ENCODE measurements at regions not wholly inside any gene's neighbourhood (a gene's known extent, or its start where the extent isn't known, plus 50 kb on each side); places are given as distances from the start of the nearest gene placed in this dataset.

DNA sequence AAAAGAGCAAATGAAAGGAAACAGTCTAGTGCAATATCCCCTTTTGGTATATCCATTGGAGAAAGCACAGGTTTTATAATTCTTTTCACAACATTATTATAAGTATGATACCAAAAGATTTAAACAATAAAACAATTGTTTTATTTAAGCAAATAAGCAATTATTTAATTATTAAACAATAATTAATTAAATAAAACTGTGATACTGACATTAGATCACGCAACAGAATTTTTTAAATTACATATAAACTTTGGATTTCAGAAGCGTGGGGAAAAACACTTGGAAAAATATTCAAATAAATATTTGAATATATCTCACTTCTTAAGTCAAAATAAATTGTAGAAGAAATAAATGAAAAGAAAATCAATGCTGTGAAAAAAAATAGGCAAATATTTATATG, 76.2 kb upstream of the STXBP5 start:
- intact Hi-C loops (cut with micrococcal nuclease), result no loop called here
- WGBS (ENCODE audit: insufficient coverage), result no CpG with 5 or more reads among the region's 2 CpGs

DNA sequence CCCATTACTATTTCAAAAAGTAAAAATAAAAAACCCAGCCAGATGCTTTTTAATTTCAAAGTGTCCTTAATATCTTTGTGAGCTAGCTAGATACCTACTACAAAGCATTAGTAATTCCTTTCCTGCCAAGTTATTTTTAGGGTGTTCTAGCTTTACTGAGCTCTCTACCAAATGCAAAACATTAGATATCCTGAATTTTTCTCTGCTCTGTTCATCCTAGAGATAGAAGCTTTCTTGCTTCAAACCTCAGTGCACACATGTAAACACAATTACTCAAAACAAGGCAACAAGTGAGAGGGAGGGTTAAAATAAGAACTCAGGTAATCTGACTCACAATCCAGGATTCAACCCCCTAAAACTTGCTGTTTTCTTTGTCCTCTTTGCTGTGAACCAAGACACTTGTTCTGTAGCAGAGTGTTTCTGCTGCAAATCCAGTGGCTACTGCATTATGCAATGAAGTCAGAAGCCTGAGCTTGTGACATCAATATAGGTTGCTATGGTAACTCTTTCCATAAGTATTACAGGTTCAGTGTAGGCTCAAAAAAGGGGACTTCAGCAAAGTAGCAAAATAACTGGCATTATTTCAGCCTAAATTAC, 72.6 kb upstream of the STXBP5 start:
- no peaks in the 10 kb centered on the region for H3K27me3 Mint-ChIP-seq
- no peak overlapping the region for H2AFZ ChIP-seq (ENCODE audit: insufficient read depth, low read depth, low read length, poor library complexity, severe bottlenecking)
- no peak overlapping the region for H3K27ac Mint-ChIP-seq
- H3K9me3 ChIP-seq (ENCODE audit: control extremely low read depth in 1 of 3, control insufficient read depth in 2 of 3, insufficient read depth in 1 of 3, low read length in 2 of 3), result no peaks in the 10 kb centered on the region
- intact Hi-C loops (cut with micrococcal nuclease), result no loop called here
- no peak overlapping the region for H3K4me3 ChIP-seq (ENCODE audit: control extremely low read depth in 1 of 5, extremely low read depth in 1 of 5, insufficient read depth in 1 of 5, low read depth in 2 of 5, low read length in 4 of 5)
- no peaks in the 10 kb centered on the region for H3K9me3 Mint-ChIP-seq (ENCODE audit: insufficient read depth)
- H3K4me2 ChIP-seq (replicated peaks; ENCODE audit: low read depth, low read length, poor library complexity, severe bottlenecking), result no peak overlapping the region
- H3K27ac ChIP-seq (ENCODE audit: low read length in 2 of 2), result no peak overlapping the region
- no peaks in the 10 kb centered on the region for H3K4me1 Mint-ChIP-seq
- ChIA-PET POLR2A (no interaction called here), CTCF (no interaction called here)
- TF ChIP-seq EZH2 (IDR thresholded peaks at IDR 0.05; ENCODE audit: borderline replicate concordance, insufficient read depth, low read depth, low read length, poor library complexity, severe bottlenecking), result no peak
- TF ChIP-seq, protein P1, sequence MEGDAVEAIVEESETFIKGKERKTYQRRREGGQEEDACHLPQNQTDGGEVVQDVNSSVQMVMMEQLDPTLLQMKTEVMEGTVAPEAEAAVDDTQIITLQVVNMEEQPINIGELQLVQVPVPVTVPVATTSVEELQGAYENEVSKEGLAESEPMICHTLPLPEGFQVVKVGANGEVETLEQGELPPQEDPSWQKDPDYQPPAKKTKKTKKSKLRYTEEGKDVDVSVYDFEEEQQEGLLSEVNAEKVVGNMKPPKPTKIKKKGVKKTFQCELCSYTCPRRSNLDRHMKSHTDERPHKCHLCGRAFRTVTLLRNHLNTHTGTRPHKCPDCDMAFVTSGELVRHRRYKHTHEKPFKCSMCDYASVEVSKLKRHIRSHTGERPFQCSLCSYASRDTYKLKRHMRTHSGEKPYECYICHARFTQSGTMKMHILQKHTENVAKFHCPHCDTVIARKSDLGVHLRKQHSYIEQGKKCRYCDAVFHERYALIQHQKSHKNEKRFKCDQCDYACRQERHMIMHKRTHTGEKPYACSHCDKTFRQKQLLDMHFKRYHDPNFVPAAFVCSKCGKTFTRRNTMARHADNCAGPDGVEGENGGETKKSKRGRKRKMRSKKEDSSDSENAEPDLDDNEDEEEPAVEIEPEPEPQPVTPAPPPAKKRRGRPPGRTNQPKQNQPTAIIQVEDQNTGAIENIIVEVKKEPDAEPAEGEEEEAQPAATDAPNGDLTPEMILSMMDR (IDR thresholded peaks at IDR 0.05), result no peak
- H3K27me3 ChIP-seq (replicated peaks in 1 of 4; ENCODE audit: control extremely low read depth in 1 of 4, control insufficient read depth in 3 of 4, insufficient read depth in 4 of 4, low read length in 3 of 4), result no peaks in the 10 kb centered on the region
- no peaks in the 10 kb centered on the region for H3K4me1 ChIP-seq (ENCODE audit: control insufficient read depth in 2 of 2, insufficient read depth in 2 of 2, low read length in 2 of 2)
- H3K79me2 ChIP-seq (ENCODE audit: control insufficient read depth, insufficient read depth, low read length), result no peaks in the 10 kb centered on the region
- no peaks in the 10 kb centered on the region for H3K36me3 ChIP-seq (replicated peaks in 1 of 2; ENCODE audit: control extremely low read depth in 1 of 2, control insufficient read depth in 1 of 2, extremely low read depth in 1 of 2, insufficient read depth in 2 of 2, low read length in 1 of 2)
- no peak overlapping the region for H3K4me3 Mint-ChIP-seq
- ATAC-seq (ENCODE audit: low read depth) (no peak), DNase-seq (no peak)
- H3K9ac ChIP-seq (ENCODE audit: low read length), result no peak overlapping the region
- H4K20me1 ChIP-seq (ENCODE audit: control insufficient read depth, insufficient read depth, low read length, poor library complexity, severe bottlenecking), result no peaks in the 10 kb centered on the region

More for the DNA sequence above, 76.2 kb upstream of the STXBP5 start:
- no peak for DNase-seq
- no peak overlapping the region for H3K4me3 Mint-ChIP-seq
- TF ChIP-seq EZH2 (IDR thresholded peaks at IDR 0.05; ENCODE audit: borderline replicate concordance, insufficient read depth, low read depth, low read length, poor library complexity, severe bottlenecking), result no peak
- TF ChIP-seq, protein P1 (IDR thresholded peaks at IDR 0.05), result no peak
- Histone ChIP-seq H3K79me2 (ENCODE audit: control insufficient read depth, insufficient read depth, low read length) (no peaks in the 10 kb centered on the region), H3K9me3 (ENCODE audit: control extremely low read depth in 1 of 3, control insufficient read depth in 2 of 3, insufficient read depth in 1 of 3, low read length in 2 of 3) (no peaks in the 10 kb centered on the region), H3K27me3 (replicated peaks in 1 of 4; ENCODE audit: control extremely low read depth in 1 of 4, control insufficient read depth in 3 of 4, insufficient read depth in 4 of 4, low read length in 3 of 4) (no peaks in the 10 kb centered on the region), H3K9ac (ENCODE audit: low read length) (no peak overlapping the region), H3K27ac (ENCODE audit: low read length in 2 of 2) (no peak overlapping the region), H3K36me3 (replicated peaks in 1 of 2; ENCODE audit: control extremely low read depth in 1 of 2, control insufficient read depth in 1 of 2, extremely low read depth in 1 of 2, insufficient read depth in 2 of 2, low read length in 1 of 2) (no peaks in the 10 kb centered on the region), H3K4me3 (ENCODE audit: control extremely low read depth in 1 of 5, extremely low read depth in 1 of 5, insufficient read depth in 1 of 5, low read depth in 2 of 5, low read length in 4 of 5) (no peak overlapping the region), H2AFZ (ENCODE audit: insufficient read depth, low read depth, low read length, poor library complexity, severe bottlenecking) (no peak overlapping the region), H3K4me1 (ENCODE audit: control insufficient read depth in 2 of 2, insufficient read depth in 2 of 2, low read length in 2 of 2) (no peaks in the 10 kb centered on the region), H4K20me1 (ENCODE audit: control insufficient read depth, insufficient read depth, low read length, poor library complexity, severe bottlenecking) (no peaks in the 10 kb centered on the region), H3K4me2 (replicated peaks; ENCODE audit: low read depth, low read length, poor library complexity, severe bottlenecking) (no peak overlapping the region)
- H3K9me3 Mint-ChIP-seq (ENCODE audit: insufficient read depth), result no peaks in the 10 kb centered on the region
- no peak for ATAC-seq (ENCODE audit: low read depth)
- peaks cover 12% of the 10 kb centered on the region for H3K27me3 Mint-ChIP-seq
- CTCF ChIA-PET, result no interaction called here
- H3K27ac Mint-ChIP-seq, result no peak overlapping the region
- no peaks in the 10 kb centered on the region for H3K4me1 Mint-ChIP-seq
- POLR2A ChIA-PET, result no interaction called here

Data from B cell (primary cell).